Brain microvascular endothelial cell (primary cell): ENCODE measurements at regions not wholly inside any gene's neighbourhood (a gene's known extent, or its start where the extent isn't known, plus 50 kb on each side); places are given as distances from the start of the nearest gene placed in this dataset.

Experiments
- DNase-seq: peaks from one replicate; pipeline ENCODE4 v3.0.0-alpha.2; 2020
- H3K27ac ChIP-seq: fragments of 250-450 bp; sonication (Bioruptor Pico); 2 replicates; pipeline ENCODE4 v1.5.1; 2020; ENCODE audit warnings: mild to moderate bottlenecking, moderate library complexity
- H3K27me3 ChIP-seq: fragments of 250-450 bp; sonication (Bioruptor Pico); replicated peaks from 2 replicates; pipeline ENCODE4 v1.5.1; 2020; ENCODE audit warnings: mild to moderate bottlenecking
- H3K36me3 ChIP-seq: fragments of 250-450 bp; sonication (Bioruptor Pico); replicated peaks from 2 replicates; pipeline ENCODE4 v1.5.1; 2020; ENCODE audit warnings: mild to moderate bottlenecking
- H3K4me3 ChIP-seq: 2 replicates; pipeline ENCODE4 v1.5.1; 2011; ENCODE audit warnings: low read depth, mild to moderate bottlenecking, control low read depth, low read length, moderate library complexity
- CTCF ChIP-seq: IDR thresholded peaks from 2 replicates; pipeline ENCODE4 v1.5.1; 2011; ENCODE audit warnings: low read depth, mild to moderate bottlenecking, moderate library complexity, low read length, control low read depth, inconsistent platforms; ENCODE audit errors: missing control alignments
- in situ Hi-C: cut with HindIII; loops from 2 replicates; pipeline ENCODE4 v1.10.0; 2017; ENCODE audit warnings: low sequenced_read_pairs, low pct_ligation_motif_present

- Histone ChIP-seq H3K4me3 (no peak overlapping the region), H3K36me3 (no peaks in the 10 kb centered on the region), H3K27me3 (no peaks in the 10 kb centered on the region), H3K27ac (no peak overlapping the region)
- no peak for TF ChIP-seq CTCF
- DNase-seq = no peak
- in situ Hi-C loops = no loop called here
These were observed 185.5 kb upstream of the GPR149 start for GRCh38 chr3:154615471-154615870.

- TF ChIP-seq CTCF = no peak
- no peaks in the 10 kb centered on the region for H3K36me3 ChIP-seq
- H3K27me3 ChIP-seq = no peaks in the 10 kb centered on the region
- no peak overlapping the region for H3K4me3 ChIP-seq
- H3K27ac ChIP-seq = no peak overlapping the region
- DNase-seq = no peak
- in situ Hi-C loops = no loop called here
These were observed 184.6 kb upstream of the GPR149 start for GRCh38 chr3:154614601-154615000.

GRCh38 chr3:154614078-154614477, 184.1 kb upstream of the GPR149 start:
- H3K36me3 ChIP-seq = no peaks in the 10 kb centered on the region
- in situ Hi-C loops = no loop called here

GRCh38 chr3:154602241-154602640, 172.3 kb upstream of the GPR149 start:
- Histone ChIP-seq H3K36me3 (no peaks in the 10 kb centered on the region), H3K27ac (no peak overlapping the region), H3K27me3 (no peaks in the 10 kb centered on the region), H3K4me3 (no peak overlapping the region)
- TF ChIP-seq CTCF = no peak
- DNase-seq = no peak
- in situ Hi-C loops = no loop called here

More at GRCh38 chr3:154614078-154614477, 184.1 kb upstream of the GPR149 start:
- no peaks in the 10 kb centered on the region for H3K27me3 ChIP-seq
- DNase-seq = no peak
- no peak for TF ChIP-seq CTCF
- H3K27ac ChIP-seq = no peak overlapping the region
- H3K4me3 ChIP-seq = no peak overlapping the region

GRCh38 chr3:154598166-154598565, 168.2 kb upstream of the GPR149 start:
- no peaks in the 10 kb centered on the region for H3K27me3 ChIP-seq
- H3K27ac ChIP-seq = no peak overlapping the region
- H3K36me3 ChIP-seq = no peaks in the 10 kb centered on the region
- no peak overlapping the region for H3K4me3 ChIP-seq
- in situ Hi-C loops = no loop called here
- DNase-seq = no peak
- no peak for TF ChIP-seq CTCF

GRCh38 chr3:154590675-154591384, 160.8 kb upstream of the GPR149 start:
- Histone ChIP-seq H3K27ac (no peak overlapping the region), H3K4me3 (no peak overlapping the region), H3K27me3 (no peaks in the 10 kb centered on the region), H3K36me3 (no peaks in the 10 kb centered on the region)
- no peak for DNase-seq
- no peak for TF ChIP-seq CTCF
- in situ Hi-C loops = no loop called here
